ENCODE measurements at regions not wholly inside any gene's neighbourhood (a gene's known extent, or its start where the extent isn't known, plus 50 kb on each side); places are given as distances from the start of the nearest gene placed in this dataset.

DNA sequence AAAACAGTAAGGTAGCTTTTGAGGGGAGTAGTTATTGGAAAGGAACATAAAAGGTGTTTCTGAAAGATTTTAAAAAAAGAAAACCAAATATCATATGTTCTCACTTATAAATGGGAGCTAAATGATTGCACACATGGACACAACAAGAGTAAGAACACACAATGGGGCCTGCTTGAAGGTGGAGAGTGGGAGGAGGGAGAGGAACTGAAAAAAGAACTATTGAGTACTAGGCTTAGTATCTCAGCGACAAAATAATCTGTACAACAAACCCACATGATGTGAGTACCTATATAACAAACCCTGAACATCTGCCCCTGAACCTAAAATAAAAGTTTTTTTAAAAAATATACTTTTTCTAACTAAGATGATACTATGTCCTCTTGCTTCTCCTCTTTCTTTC lies 138.3 kb downstream of the CGGBP1 start:
- TF ChIP-seq, protein P1, sequence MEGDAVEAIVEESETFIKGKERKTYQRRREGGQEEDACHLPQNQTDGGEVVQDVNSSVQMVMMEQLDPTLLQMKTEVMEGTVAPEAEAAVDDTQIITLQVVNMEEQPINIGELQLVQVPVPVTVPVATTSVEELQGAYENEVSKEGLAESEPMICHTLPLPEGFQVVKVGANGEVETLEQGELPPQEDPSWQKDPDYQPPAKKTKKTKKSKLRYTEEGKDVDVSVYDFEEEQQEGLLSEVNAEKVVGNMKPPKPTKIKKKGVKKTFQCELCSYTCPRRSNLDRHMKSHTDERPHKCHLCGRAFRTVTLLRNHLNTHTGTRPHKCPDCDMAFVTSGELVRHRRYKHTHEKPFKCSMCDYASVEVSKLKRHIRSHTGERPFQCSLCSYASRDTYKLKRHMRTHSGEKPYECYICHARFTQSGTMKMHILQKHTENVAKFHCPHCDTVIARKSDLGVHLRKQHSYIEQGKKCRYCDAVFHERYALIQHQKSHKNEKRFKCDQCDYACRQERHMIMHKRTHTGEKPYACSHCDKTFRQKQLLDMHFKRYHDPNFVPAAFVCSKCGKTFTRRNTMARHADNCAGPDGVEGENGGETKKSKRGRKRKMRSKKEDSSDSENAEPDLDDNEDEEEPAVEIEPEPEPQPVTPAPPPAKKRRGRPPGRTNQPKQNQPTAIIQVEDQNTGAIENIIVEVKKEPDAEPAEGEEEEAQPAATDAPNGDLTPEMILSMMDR (conservative IDR thresholded peaks at IDR 0.05; ENCODE audit: low read depth, low read length), result no peak
- TF ChIP-seq MAFK (IDR thresholded peaks at IDR 0.05; ENCODE audit: low read depth, low read length), result no peak
- TF ChIP-seq, protein P2, sequence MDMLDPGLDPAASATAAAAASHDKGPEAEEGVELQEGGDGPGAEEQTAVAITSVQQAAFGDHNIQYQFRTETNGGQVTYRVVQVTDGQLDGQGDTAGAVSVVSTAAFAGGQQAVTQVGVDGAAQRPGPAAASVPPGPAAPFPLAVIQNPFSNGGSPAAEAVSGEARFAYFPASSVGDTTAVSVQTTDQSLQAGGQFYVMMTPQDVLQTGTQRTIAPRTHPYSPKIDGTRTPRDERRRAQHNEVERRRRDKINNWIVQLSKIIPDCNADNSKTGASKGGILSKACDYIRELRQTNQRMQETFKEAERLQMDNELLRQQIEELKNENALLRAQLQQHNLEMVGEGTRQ (IDR thresholded peaks at IDR 0.05; ENCODE audit: low read depth, low read length), result no peak
- no peak for TF ChIP-seq CEBPB (IDR thresholded peaks at IDR 0.05; ENCODE audit: low read depth, low read length)
- no peak for TF ChIP-seq POLR2A (IDR thresholded peaks at IDR 0.05; ENCODE audit: low read depth, low read length)

Measured in IMR-90 (cell line).